K562 (cell line): ENCODE measurements at regions not wholly inside any gene's neighbourhood (a gene's known extent, or its start where the extent isn't known, plus 50 kb on each side); places are given as distances from the start of the nearest gene placed in this dataset.
"Not testable (repeated sequence)": the region's sequence is repeated elsewhere in the genome, so short reads cannot be mapped to it uniquely, and the experiment has no call there.

Source experiments
- ATAC-seq: fragments of 200-7000 bp; cut with Tn5 transposase; 3 replicates; pipeline ENCODE4 v1.9.1; 2020; ENCODE audit warnings: moderate library complexity
- BruUV-seq: library from RNA; stranded (reverse); fragments of 400-500 nt; replicated peaks from 2 replicates; lab custom pipeline; 2021; lab: Mats Ljungman, UMichigan
- CTCF ChIA-PET: fragments of 300-600 bp; formaldehyde crosslinking; extraction: SDS; loops from one replicate; lab custom pipeline; 2021; ENCODE audit warnings: low intra/inter-chr PET ratio; lab: Yijun Ruan, JAX
- POLR2A ChIA-PET: fragments of 300-600, 350-650 bp; sonication (Branson Sonifier 250); formaldehyde crosslinking; extraction: SDS; loops from one replicate; lab custom pipeline; 2021; ENCODE audit warnings: antibody characterized with exemption, inconsistent platforms; lab: Yijun Ruan, JAX
- DNase-seq, 4 experiments: peaks; one replicate each; pipeline versions ENCODE4 v3.0.0 to v3.0.0-alpha.2; 2011 to 2018; ENCODE audit warnings: low spot score in 3 of 4, mixed read lengths in 3 of 4; ENCODE audit errors: extremely low read depth in 1 of 4
- FAIRE-seq: peaks from 2 replicates; lab custom pipeline; 2011; peaks lifted over from hg19 to GRCh38; lab: Jason Lieb, UNC
- H2AFZ ChIP-seq: 2 replicates; pipeline ENCODE4 v1.6.0; 2011; ENCODE audit warnings: low read depth, low read length, control low read depth, inconsistent platforms
- H3K27ac ChIP-seq: fragments of 200-600 bp; 3 replicates; pipeline ENCODE4 v1.8.0; 2011; ENCODE audit warnings: low read depth, mild to moderate bottlenecking, control low read depth, inconsistent platforms, low read length, moderate library complexity, mixed read lengths; ENCODE audit errors: extremely low read depth
- H3K27me3 ChIP-seq, 2 experiments: fragments of 300-600 bp in 1 of 2; 2 replicates in 1 of 2; 3 replicates in 1 of 2; pipeline versions ENCODE4 v1.6.0 to v1.8.0; 2011; ENCODE audit warnings: inconsistent platforms in 2 of 2, low read length in 2 of 2, mild to moderate bottlenecking in 1 of 2, mixed read lengths in 1 of 2, moderate library complexity in 1 of 2; ENCODE audit not compliant: control insufficient read depth in 2 of 2, insufficient read depth in 2 of 2
- H3K36me3 ChIP-seq: fragments of 300-600 bp; 3 replicates; pipeline ENCODE4 v1.8.0; 2011; ENCODE audit warnings: mild to moderate bottlenecking, low read length, inconsistent platforms; ENCODE audit not compliant: control insufficient read depth, insufficient read depth
- H3K4me1 ChIP-seq, 2 experiments: fragments of 200-600 bp in 1 of 2; replicated peaks in 1 of 2; 2 replicates in 1 of 2; 3 replicates in 1 of 2; pipeline versions ENCODE4 v1.5.1 to v1.8.0; 2011; ENCODE audit warnings: inconsistent platforms in 2 of 2, low read length in 2 of 2, mild to moderate bottlenecking in 1 of 2, mixed read lengths in 1 of 2, moderate library complexity in 1 of 2; ENCODE audit not compliant: control insufficient read depth in 2 of 2, insufficient read depth in 2 of 2
- H3K4me2 ChIP-seq: 2 replicates; pipeline ENCODE4 v1.6.1; 2011; ENCODE audit warnings: low read length, control low read depth, inconsistent platforms, mixed read lengths; ENCODE audit not compliant: insufficient read depth
- H3K4me3 ChIP-seq: fragments of 200-600 bp; sonication (generic), shearing (Covaris generic); 2 replicates; pipeline ENCODE4 v1.5.1; 2016; ENCODE audit warnings: control low read depth, inconsistent platforms
- H3K79me2 ChIP-seq: fragments of 200-600 bp; 3 replicates; pipeline ENCODE4 v1.8.0; 2011; ENCODE audit warnings: low read length, inconsistent platforms; ENCODE audit not compliant: control insufficient read depth, insufficient read depth
- H3K9ac ChIP-seq, 2 experiments: 2 replicates each; pipeline versions ENCODE4 v1.6.0 to v1.6.1; 2011; ENCODE audit warnings: low read depth in 2 of 2, low read length in 2 of 2, control low read depth in 1 of 2, inconsistent platforms in 1 of 2, mild to moderate bottlenecking in 1 of 2, mixed read lengths in 1 of 2; ENCODE audit not compliant: insufficient read depth in 1 of 2
- H3K9me1 ChIP-seq: one replicate; pipeline ENCODE4 v1.6.0; 2011; ENCODE audit warnings: inconsistent platforms, mild to moderate bottlenecking, low read length, moderate library complexity; ENCODE audit not compliant: control insufficient read depth, insufficient read depth
- H3K9me3 ChIP-seq: replicated peaks from 2 replicates; pipeline ENCODE4 v1.5.1; 2011; ENCODE audit warnings: low read depth, low read length, inconsistent platforms; ENCODE audit not compliant: control insufficient read depth, insufficient read depth
- H4K20me1 ChIP-seq: replicated peaks from 2 replicates; pipeline ENCODE4 v1.6.1; 2011; ENCODE audit warnings: low read length, inconsistent platforms, mixed read lengths; ENCODE audit not compliant: control insufficient read depth, insufficient read depth
- ATF3 ChIP-seq, 2 experiments: fragments of 450-650 bp in 1 of 2; sonication (generic) in 1 of 2; formaldehyde crosslinking in 1 of 2; IDR thresholded peaks in 1 of 2; conservative IDR thresholded peaks in 1 of 2; 2 replicates each; pipeline versions ENCODE4 v1.6.1 to v1.8.1; 2016 to 2023; ENCODE audit warnings: mild to moderate bottlenecking in 2 of 2, moderate library complexity in 2 of 2, inconsistent platforms in 1 of 2, missing genetic modification reagents in 1 of 2
- CEBPB ChIP-seq: fragments of 450-650 bp; IDR thresholded peaks from 2 replicates; pipeline ENCODE4 v1.6.1; 2016; ENCODE audit warnings: missing genetic modification characterization, missing compliant biosample characterization
- CEBPG ChIP-seq, 3 experiments: fragments of 200-800 bp in 1 of 3; sonication (Bioruptor generic) in 1 of 3; sonication (generic) in 1 of 3; formaldehyde crosslinking in 1 of 3; IDR thresholded peaks in 2 of 3; conservative IDR thresholded peaks in 1 of 3; 2 replicates each; pipeline versions ENCODE4 v1.6.1 to v1.8.0; 2016 to 2022; ENCODE audit warnings: missing compliant biosample characterization in 2 of 3, missing genetic modification characterization in 2 of 3, mild to moderate bottlenecking in 1 of 3, missing genetic modification reagents in 1 of 3
- NFIC ChIP-seq: fragments of 450-650 bp; IDR thresholded peaks from 2 replicates; pipeline ENCODE4 v1.6.1; 2017; ENCODE audit warnings: mild to moderate bottlenecking, inconsistent platforms
- SMAD4 ChIP-seq: fragments of 250-450 bp; sonication (Bioruptor Pico); conservative IDR thresholded peaks from 2 replicates; pipeline ENCODE4 v1.8.0; 2021; ENCODE audit warnings: inconsistent platforms, mild to moderate bottlenecking, moderate library complexity
- ZNF121 ChIP-seq: sonication (generic); formaldehyde crosslinking; conservative IDR thresholded peaks from 2 replicates; pipeline ENCODE4 v1.8.0; 2022; ENCODE audit warnings: missing genetic modification reagents
- WGBS: fragments of 100-300 bp; shearing (Covaris generic); methylation state at CpG from one replicate; pipeline ENCODE4 v1.1.6; 2016; ENCODE audit warnings: low coverage, mixed read lengths; ENCODE audit not compliant: insufficient coverage; ENCODE audit errors: missing lambda C conversion rate; 5-methylcytosine and 5-hydroxymethylcytosine counted together
- in situ Hi-C: fragments of 300-500 bp; cut with MboI; formaldehyde crosslinking; loops from 4 replicates; pipeline ENCODE4 v1.15.0; 2018; ENCODE audit warnings: inconsistent platforms, mixed read lengths
- intact Hi-C: fragments of 100-400 bp; cut with micrococcal nuclease; formaldehyde crosslinking; loops from 2 replicates; pipeline ENCODE4 v1.14.2; 2022

GRCh38 chr17:27962581-27962980 lies 69.4 kb upstream of the LYRM9 start:
- TF ChIP-seq CEBPB, result peak; percentile 83
- 0 out of 2 replicates have a peak, but pooled peaks have one; percentile 1 for TF ChIP-seq NFIC
- 0 out of 2 replicates have a peak, but pooled peaks have one; percentile 8 for TF ChIP-seq ZNF121 (CRISPR knock-in tag)
- peak; percentile 40; the same call in 1 of the 2 replicates for TF ChIP-seq CEBPG (CRISPR knock-in tag; IDR thresholded peaks at IDR 0.05)
- TF ChIP-seq CEBPG (tag; conservative IDR thresholded peaks at IDR 0.05 in 1 of 2, IDR thresholded peaks at IDR 0.05 in 1 of 2), result peak; percentile 75 to 76
- peak; percentile 85 for TF ChIP-seq ATF3 (IDR thresholded peaks at IDR 0.05)
- not testable (repeated sequence) for TF ChIP-seq ATF3 (CRISPR knock-in tag; conservative IDR thresholded peaks at IDR 0.05)
- TF ChIP-seq SMAD4, result 0 out of 2 replicates have a peak, but pooled peaks have one; percentile 6
- TF ChIP-seq, all 486 proteins: peak for 6; not testable (repeated sequence) for 480
- 28% methylated on average over 3 of the region's 3 CpGs for WGBS
- DNase-seq, H3K4me2 ChIP-seq, intact Hi-C loops, H3K36me3 ChIP-seq, BruUV-seq, ATAC-seq, H3K9me1 ChIP-seq, H3K9ac ChIP-seq, FAIRE-seq, H3K27ac ChIP-seq, H3K4me3 ChIP-seq, H3K79me2 ChIP-seq, H3K9me3 ChIP-seq, in situ Hi-C loops, H3K27me3 ChIP-seq, H4K20me1 ChIP-seq, CTCF ChIA-PET: not testable (repeated sequence)
- H2AFZ ChIP-seq, result peak overlapping the region; percentile 75
- POLR2A ChIA-PET, result interaction anchor here (0.6 to 1.3 kb wide), 2 partner anchors 13 to 449 kb away, joined by 3 to 4 read pairs; no protein-coding TSS in a partner anchor
- H3K4me1 ChIP-seq, result peaks cover 13 to 26% of the 10 kb centered on the region in 2 experiments
